Stimulated activated CD8-positive, alpha-beta memory T cell treated with anti-CD3 and anti-CD28 coated beads, Interleukin-7, amount 100 ng/mL, for 24 hours (primary cell): ENCODE measurements at regions not wholly inside any gene's neighbourhood (a gene's known extent, or its start where the extent isn't known, plus 50 kb on each side); places are given as distances from the start of the nearest gene placed in this dataset.
"Not testable (repeated sequence)": the region's sequence is repeated elsewhere in the genome, so short reads cannot be mapped to it uniquely, and the experiment has no call there.

Experiments
- DNase-seq: peaks from one replicate; pipeline ENCODE4 v3.0.0-alpha.2; 2020; ENCODE audit warnings: low read depth

DNA sequence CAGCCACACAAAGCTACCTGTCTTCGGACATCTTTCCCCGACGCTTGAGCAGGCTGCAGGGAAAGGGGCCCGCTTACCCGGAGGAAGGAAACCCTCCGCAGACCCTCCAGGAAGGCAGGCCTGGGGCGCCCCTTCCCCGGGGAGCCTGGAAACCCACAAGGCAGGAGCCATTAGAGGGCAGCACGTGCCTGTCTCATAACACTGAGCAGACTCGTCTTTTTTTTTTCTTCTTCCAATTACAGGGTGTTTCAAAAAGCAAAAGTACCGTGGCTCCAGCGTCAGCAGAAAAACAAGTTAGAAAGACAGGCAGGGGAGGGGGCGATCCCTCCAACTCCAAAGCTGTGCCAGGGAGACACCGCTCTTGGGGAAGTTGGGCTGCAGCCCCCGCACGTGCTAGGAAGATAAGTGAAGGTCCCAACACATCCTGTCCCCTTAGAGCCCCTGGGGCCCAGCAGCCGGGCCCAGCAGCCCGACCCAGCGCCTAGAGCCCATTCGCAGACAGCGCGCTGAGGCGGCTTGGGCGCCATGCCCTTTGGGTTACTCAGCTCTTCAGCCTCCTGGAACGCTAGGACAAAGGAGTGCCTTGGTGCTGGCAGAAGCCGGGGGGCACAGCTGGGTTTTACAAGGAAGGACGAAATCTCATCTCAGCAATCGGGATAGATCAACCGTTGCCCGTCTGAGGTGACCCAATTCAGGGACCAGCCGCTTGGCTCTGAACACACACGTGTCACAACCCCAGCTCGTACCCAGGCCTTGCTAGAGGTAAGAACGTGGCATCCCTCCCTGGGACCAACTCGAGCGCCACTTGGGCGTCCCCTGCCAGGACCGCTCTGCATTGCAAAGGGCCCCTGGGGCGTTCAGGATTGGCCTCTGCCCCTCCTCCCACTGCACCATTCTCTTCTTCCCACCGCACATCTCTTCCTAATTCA is 136.3 kb downstream of the LY86 start:
- no peak for DNase-seq

GRCh38 chr6:6725468-6726209 is 137.1 kb downstream of the LY86 start:
- DNase-seq, result no peak

DNA sequence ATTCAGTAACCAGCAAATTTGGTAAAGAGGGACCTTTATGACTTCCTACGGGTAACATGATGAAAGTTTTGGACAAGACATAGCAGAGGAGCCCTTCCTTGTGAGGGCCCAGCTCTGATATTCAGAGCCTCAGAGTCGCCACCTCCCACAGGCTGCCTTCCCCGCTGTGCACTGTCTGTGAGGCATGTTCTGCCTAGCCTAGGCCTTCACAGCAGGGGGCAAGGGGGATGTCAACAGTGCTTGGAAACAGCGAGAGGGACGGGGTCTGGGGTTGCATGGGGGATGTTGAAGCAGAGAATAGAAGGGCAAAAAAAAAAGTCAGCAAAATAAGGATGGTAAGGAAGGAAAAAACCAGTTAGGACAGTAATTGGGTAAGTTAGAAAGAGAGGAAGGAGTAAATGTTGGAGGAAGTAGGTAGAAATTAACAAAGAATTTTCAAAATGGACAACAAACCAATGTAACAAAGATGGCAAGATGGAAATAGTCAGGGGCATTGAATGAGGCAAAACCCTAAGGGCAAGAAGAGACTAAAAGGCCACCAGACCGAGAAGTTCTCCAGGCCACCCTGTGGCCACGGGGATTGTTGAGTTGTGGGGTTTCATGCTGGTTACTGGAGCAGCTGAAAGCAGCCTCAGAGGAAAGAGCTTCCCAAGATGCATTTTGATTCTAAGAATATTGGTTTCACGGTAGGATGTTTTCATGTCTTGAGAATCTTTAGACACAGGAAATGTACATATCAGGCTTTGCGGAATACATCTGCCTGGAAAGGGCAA is 139.8 kb downstream of the LY86 start:
- no peak for DNase-seq

GRCh38 chr6:6729971-6730370 is 141.5 kb downstream of the LY86 start:
- DNase-seq, result no peak

- DNase-seq, result no peak
These were observed 142.3 kb downstream of the LY86 start for GRCh38 chr6:6730831-6731230.

- DNase-seq, result no peak
These were observed 146.3 kb downstream of the LY86 start for GRCh38 chr6:6734479-6735465.

DNA sequence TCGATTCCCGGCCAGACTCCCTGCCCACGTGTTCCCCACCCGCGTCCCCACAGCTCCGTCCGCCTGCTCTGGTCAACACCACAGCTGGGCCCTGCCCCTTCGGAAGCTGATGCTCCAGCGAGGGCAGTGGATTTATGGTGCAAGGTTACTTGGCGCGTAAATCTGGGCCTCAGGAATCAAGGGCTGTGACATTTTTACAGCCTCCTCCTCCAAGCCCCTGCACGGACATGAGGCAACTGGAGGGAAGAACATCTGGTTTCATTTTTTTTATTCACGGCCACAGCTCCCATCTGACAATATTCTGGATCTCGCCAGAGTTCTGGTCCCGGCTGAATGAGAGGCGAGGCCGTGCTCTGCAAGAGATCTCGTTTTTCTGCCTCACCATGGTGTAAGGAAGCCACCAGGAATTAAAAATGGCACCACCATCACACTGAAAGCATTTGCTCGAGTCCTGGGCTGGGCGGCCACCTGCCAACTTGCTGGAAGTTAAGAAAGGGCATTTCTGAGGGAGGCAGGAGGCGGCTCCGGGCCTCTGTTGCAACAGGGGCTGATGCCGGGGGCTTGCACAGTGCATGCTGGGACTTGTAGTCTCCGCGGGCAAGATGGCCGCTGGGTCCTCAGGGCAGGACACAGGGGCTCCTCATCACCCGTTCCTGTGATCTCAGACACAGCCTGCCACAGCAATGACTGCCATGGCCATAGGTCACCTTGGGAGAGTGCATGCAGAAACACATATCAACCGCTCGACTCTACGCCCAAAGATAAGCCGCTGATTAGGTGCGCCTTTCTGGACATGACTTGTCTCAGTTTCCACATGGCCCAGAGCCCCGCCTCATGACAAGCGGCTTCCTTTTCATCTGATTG is 148.5 kb downstream of the LY86 start:
- no peak for DNase-seq

DNA sequence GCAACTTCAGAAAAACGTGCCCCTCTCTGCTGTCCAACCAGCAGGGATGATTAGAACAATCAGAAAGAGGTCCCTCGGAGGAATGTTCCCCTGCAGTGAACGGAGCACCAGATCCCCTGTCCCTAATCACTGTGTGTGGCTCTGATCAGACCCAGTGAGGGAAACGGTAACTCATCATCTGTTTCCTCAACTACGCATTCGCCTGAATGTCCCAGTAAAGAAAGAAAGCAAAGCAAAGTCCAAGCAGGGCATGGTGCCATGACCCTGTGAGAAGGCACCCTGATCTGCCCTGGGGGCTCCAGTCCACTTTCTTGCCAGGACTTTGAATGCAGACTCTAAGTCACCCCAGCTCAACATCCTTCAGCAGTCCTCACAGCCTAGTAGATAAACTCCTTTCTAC is 149.2 kb downstream of the LY86 start:
- DNase-seq, result no peak

- no peak for DNase-seq
These were observed 149.6 kb downstream of the LY86 start for GRCh38 chr6:6738108-6738507.

DNA sequence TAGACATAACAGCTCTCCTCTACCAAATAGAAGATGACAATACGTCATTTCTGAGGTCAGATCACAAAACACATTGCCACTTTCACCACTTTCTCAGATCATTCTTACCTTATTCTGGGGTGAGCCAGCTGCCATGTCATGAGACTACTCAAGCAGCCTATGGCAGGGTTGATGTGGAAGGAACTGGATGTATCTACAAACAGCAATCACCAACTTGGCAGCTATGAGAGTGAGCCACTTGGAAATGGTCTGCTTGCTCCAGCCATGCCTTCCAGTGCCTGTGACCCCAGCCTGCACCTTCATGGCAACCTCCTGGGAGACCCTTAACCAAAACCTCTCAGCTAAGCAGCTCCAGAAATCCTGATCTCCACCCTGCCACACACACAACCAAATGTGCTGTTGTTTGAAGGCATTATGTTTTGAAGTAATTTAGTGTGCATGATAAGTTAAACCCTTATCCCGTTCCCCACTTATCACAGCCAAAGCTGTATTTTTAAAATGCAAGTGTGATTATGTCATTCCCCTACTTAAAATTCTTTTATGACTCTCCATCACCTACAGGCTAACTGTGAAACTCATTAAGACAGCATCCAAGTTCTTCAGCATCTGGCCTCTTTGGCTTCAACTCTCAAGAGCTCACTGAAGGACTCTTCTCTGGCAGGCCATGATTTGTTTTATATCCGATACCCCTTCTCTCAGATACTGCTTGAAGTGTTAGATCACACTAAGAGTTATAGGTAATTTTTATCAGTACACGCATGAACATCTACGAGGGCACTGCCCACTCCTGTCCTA is 150.6 kb downstream of the LY86 start:
- no peak for DNase-seq

DNA sequence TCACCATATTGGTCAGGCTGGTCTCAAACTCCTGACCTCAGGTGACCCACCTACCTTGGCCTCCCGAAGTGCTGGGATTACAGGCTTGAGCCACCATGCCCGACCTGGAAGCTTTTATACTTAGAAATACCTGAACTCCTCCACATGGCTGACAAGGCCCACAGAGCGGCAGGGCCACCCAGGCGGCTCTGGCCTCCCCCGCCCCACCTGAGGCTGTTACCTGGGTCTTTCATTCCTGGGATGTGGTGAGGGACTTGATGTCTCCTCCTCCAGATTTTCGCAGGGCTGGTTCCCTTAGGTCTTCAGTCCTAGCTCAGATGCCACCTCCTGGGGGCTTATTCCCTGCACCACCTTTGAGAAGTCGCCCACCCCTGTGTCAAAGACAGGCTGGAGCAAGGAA is 152.1 kb downstream of the LY86 start:
- no peak for DNase-seq

- no peak for DNase-seq
These were observed 152.7 kb downstream of the LY86 start for GRCh38 chr6:6741264-6741663.

- no peak for DNase-seq
These were observed 154.0 kb downstream of the LY86 start for GRCh38 chr6:6742535-6742934.

GRCh38 chr6:6744551-6744950 is 156.0 kb downstream of the LY86 start:
- DNase-seq, result no peak

DNA sequence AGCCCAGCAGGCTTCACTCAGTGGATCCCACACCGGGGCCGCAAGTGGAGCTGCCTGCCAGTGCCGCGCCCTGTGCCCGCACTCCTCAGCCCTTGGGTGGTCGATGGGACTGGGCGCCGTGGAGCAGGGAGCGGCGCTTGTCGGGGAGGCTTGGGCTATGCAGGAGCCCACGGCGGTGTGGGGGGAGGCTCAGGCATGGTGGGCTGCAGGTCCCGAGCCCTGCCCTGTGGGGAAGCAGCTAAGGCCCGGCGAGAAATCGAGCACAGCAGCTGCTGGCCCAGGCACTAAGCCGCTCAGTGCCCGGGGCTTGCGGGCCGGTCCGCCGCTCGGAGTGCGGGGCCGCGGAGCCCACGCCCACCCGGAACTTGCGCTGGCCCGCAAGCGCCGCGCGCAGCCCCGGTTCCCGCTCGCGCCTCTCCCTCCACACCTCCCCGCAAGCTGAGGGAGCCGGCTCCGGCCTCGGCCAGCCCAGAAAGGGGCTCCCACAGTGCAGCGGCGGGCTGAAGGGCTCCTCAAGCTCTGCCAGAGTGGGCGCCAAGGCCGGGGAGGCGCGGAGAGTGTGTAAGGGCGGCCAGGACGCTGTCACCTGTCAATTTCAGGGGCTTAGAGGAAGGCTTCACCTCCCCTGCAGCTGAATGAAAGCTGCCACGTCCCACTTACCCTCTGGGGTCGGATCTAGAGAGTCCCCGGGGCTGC is 157.3 kb downstream of the LY86 start:
- not testable (repeated sequence) for DNase-seq

- DNase-seq, result no peak
These were observed 157.9 kb downstream of the LY86 start for GRCh38 chr6:6746333-6746969.

- DNase-seq, result no peak
These were observed 158.4 kb downstream of the LY86 start for GRCh38 chr6:6746970-6747338.

- no peak for DNase-seq
These were observed 158.9 kb downstream of the LY86 start for GRCh38 chr6:6747371-6747770.
